Fibroblast of skin of right quadriceps (primary cell): ENCODE measurements at regions not wholly inside any gene's neighbourhood (a gene's known extent, or its start where the extent isn't known, plus 50 kb on each side); places are given as distances from the start of the nearest gene placed in this dataset.
"Not testable (repeated sequence)": the region's sequence is repeated elsewhere in the genome, so short reads cannot be mapped to it uniquely, and the experiment has no call there.

Experiments used
- DNase-seq: peaks from one replicate; pipeline ENCODE4 v3.0.0-alpha.2; 2013

GRCh38 chr10:23777153-23777552, 338.3 kb downstream of the OTUD1 start:
- no peak for DNase-seq

- no peak for DNase-seq
Observed at GRCh38 chr10:23779301-23779700, 340.4 kb downstream of the OTUD1 start.

GRCh38 chr10:23780331-23780730, 341.5 kb downstream of the OTUD1 start:
- DNase-seq = no peak

- DNase-seq = no peak
Observed at GRCh38 chr10:23786594-23786993, 347.7 kb downstream of the OTUD1 start.

GRCh38 chr10:23793577-23793976, 354.7 kb downstream of the OTUD1 start:
- DNase-seq = no peak

GRCh38 chr10:23797452-23797851, 358.6 kb downstream of the OTUD1 start:
- DNase-seq = not testable (repeated sequence)

- no peak for DNase-seq
Observed at GRCh38 chr10:23804125-23804524, 365.2 kb downstream of the OTUD1 start.

GRCh38 chr10:23813687-23814086, 374.8 kb downstream of the OTUD1 start:
- DNase-seq = no peak

GRCh38 chr10:23818484-23818883, 379.6 kb downstream of the OTUD1 start:
- DNase-seq = no peak

- DNase-seq = no peak
Observed at GRCh38 chr10:23820792-23821191, 381.9 kb downstream of the OTUD1 start.

GRCh38 chr10:23824822-23825221, 384.1 kb upstream of the KIAA1217 start:
- no peak for DNase-seq

GRCh38 chr10:23826421-23826820, 382.5 kb upstream of the KIAA1217 start:
- peak; percentile 24 for DNase-seq

GRCh38 chr10:23829556-23829955, 379.4 kb upstream of the KIAA1217 start:
- no peak for DNase-seq

- DNase-seq = no peak
Observed at GRCh38 chr10:23834091-23834490, 374.8 kb upstream of the KIAA1217 start.

GRCh38 chr10:23850631-23851030, 358.3 kb upstream of the KIAA1217 start:
- DNase-seq = no peak

- DNase-seq = no peak
Observed at GRCh38 chr10:23859598-23859997, 349.3 kb upstream of the KIAA1217 start.

- DNase-seq = no peak
Observed at GRCh38 chr10:23864631-23865147, 344.2 kb upstream of the KIAA1217 start.

- not testable (repeated sequence) for DNase-seq
Observed at GRCh38 chr10:23866985-23867384, 342.0 kb upstream of the KIAA1217 start.

GRCh38 chr10:23868121-23868520, 340.8 kb upstream of the KIAA1217 start:
- no peak for DNase-seq

GRCh38 chr10:23869548-23869947, 339.4 kb upstream of the KIAA1217 start:
- DNase-seq = no peak

GRCh38 chr10:23869996-23870395, 338.9 kb upstream of the KIAA1217 start:
- DNase-seq = no peak

GRCh38 chr10:23870651-23871610, 338.0 kb upstream of the KIAA1217 start:
- DNase-seq = no peak

GRCh38 chr10:23872290-23872689, 336.6 kb upstream of the KIAA1217 start:
- no peak for DNase-seq

- DNase-seq = no peak
Observed at GRCh38 chr10:23877791-23878320, 331.1 kb upstream of the KIAA1217 start.
